CD4-positive, CD25-positive, alpha-beta regulatory T cell (primary cell): ENCODE measurements at regions not wholly inside any gene's neighbourhood (a gene's known extent, or its start where the extent isn't known, plus 50 kb on each side); places are given as distances from the start of the nearest gene placed in this dataset.
A peak's percentile ranks its signal among the peaks of the same experiment; 100 is the strongest.
"Not testable (repeated sequence)": the region's sequence is repeated elsewhere in the genome, so short reads cannot be mapped to it uniquely, and the experiment has no call there.

Source experiments
- ATAC-seq, 2 donors: fragments of 150-1000 bp; cut with Tn5 transposase; one replicate each; pipeline ENCODE4 v1.10.0; 2021; ENCODE audit warnings: low read depth in 2 of 2, moderate number of reproducible peaks in 2 of 2, moderate library complexity in 1 of 2
- DNase-seq, 3 donors: peaks; one replicate each; pipeline versions ENCODE4 v3.0.0 to v3.0.0-alpha.2; 2012 to 2022; ENCODE audit warnings: mixed read lengths in 1 of 3
- H3K27ac ChIP-seq: one replicate; pipeline ENCODE4 v1.7.0; 2013; ENCODE audit warnings: mild to moderate bottlenecking, low read length; ENCODE audit not compliant: insufficient read depth, poor library complexity, severe bottlenecking
- H3K27me3 ChIP-seq: one replicate; pipeline ENCODE4 v1.7.0; 2013; ENCODE audit warnings: low read length; ENCODE audit not compliant: control insufficient read depth, insufficient read depth
- H3K36me3 ChIP-seq: one replicate; pipeline ENCODE4 v1.7.0; 2013; ENCODE audit warnings: mild to moderate bottlenecking, low read length, moderate library complexity; ENCODE audit not compliant: control insufficient read depth, insufficient read depth
- H3K4me1 ChIP-seq: 2 replicates; pipeline ENCODE4 v1.7.0; 2013; ENCODE audit warnings: mild to moderate bottlenecking, low read length; ENCODE audit not compliant: insufficient read depth, control insufficient read depth, poor library complexity, severe bottlenecking
- H3K4me3 ChIP-seq: one replicate; pipeline ENCODE4 v1.7.0; 2013; ENCODE audit warnings: low read depth, mild to moderate bottlenecking, low read length, moderate library complexity
- H3K9me3 ChIP-seq, 2 experiments: 1 replicate in 1 of 2; 2 replicates in 1 of 2; pipeline ENCODE4 v1.7.0; 2013; ENCODE audit warnings: low read length in 2 of 2, mild to moderate bottlenecking in 1 of 2, moderate library complexity in 1 of 2; ENCODE audit not compliant: control insufficient read depth in 2 of 2
- H3K27ac Mint-ChIP-seq, 3 donors: one replicate each; pipeline ENCODE4 v1.8.0; 2020 to 2022; ENCODE audit warnings: mild to moderate bottlenecking in 3 of 3, mixed read lengths in 3 of 3, moderate library complexity in 2 of 3
- H3K27me3 Mint-ChIP-seq: one replicate; pipeline ENCODE4 v1.8.0; 2022; ENCODE audit warnings: mild to moderate bottlenecking, mixed read lengths
- H3K36me3 Mint-ChIP-seq: one replicate; pipeline ENCODE4 v1.8.0; 2020; ENCODE audit warnings: mixed read lengths
- H3K4me1 Mint-ChIP-seq, 4 donors: one replicate each; pipeline ENCODE4 v1.8.0; 2020 to 2022; ENCODE audit warnings: mixed read lengths in 4 of 4, mild to moderate bottlenecking in 1 of 4
- H3K4me3 Mint-ChIP-seq, 4 donors: one replicate each; pipeline ENCODE4 v1.8.0; 2020 to 2022; ENCODE audit warnings: mild to moderate bottlenecking in 4 of 4, mixed read lengths in 4 of 4, moderate library complexity in 3 of 4
- H3K9me3 Mint-ChIP-seq, 7 donors: one replicate each; pipeline ENCODE4 v1.8.0; 2020 to 2022; ENCODE audit warnings: mixed read lengths in 7 of 7, mild to moderate bottlenecking in 3 of 7, moderate library complexity in 2 of 7

DNA sequence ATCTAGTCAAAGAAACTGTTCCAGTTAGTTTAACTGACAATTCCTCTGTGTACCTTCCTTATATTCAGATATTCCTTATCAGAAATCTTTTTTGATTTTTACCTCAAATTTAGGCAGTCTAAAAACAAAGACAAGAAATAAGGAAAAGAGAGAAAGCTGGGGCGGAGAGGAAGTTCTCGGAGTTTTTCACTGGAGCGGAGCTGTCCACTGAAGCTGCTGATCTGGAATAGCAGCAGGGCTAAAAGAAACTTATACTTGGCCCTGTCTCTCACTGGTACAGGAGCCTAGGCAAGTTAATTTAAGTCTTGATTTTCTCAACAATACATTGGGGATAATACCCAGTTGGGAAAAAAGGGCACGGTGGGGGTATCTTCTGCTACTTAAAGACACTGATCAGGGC lies 59.2 kb upstream of the CYP2D6 start:
- Mint-ChIP-seq H3K4me1 (peaks cover 59 to 96% (median 72%) of the 10 kb centered on the region in 4 donors), H3K36me3 (peaks cover 21% of the 10 kb centered on the region), H3K27ac (peak overlapping the region in 2 of 3 donors; percentile 72 to 74), H3K9me3 (no peaks in the 10 kb centered on the region), H3K27me3 (no peaks in the 10 kb centered on the region), H3K4me3 (no peak overlapping the region)
- H3K27ac ChIP-seq = no peak overlapping the region
- H3K36me3 ChIP-seq = peaks cover 9% of the 10 kb centered on the region
- DNase-seq (no peak), ATAC-seq (no peak)
- H3K4me3 ChIP-seq = no peak overlapping the region
- no peaks in the 10 kb centered on the region for H3K9me3 ChIP-seq
- peaks cover 29% of the 10 kb centered on the region for H3K4me1 ChIP-seq
- H3K27me3 ChIP-seq = no peaks in the 10 kb centered on the region

DNA sequence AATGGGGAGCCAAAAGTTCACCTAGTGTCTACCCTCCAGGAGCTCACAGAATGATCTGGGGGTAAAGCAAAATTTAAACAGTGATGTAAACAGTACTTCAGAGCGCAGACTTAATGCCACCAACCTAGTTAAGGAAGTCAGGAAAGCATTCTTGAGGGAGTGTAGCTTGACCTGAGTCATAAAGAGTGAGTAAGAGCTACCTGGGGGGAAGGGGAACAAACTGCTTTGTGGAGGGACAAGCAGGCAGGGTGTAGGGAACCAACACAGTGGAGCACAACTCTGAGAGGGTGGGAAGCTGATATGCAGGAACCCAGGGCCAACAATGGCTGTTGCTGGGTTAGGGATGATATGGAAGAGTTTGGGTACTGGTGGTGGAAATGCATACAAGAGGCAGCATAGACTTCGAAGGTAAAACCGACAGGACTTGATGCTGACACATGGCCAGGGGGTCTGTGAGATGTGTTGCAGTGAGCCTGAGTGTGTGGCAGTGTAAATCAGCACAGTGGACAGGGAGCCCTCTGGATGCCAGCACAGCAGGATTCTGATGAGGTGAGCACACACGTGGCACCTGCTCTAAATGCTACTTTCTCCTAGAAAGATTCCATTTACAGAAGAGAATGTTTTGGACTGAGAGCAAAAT lies 58.3 kb upstream of the CYP2D6 start:
- Histone ChIP-seq H3K36me3 (peaks cover 9% of the 10 kb centered on the region), H3K27ac (no peak overlapping the region), H3K4me1 (peaks cover 25% of the 10 kb centered on the region), H3K27me3 (no peaks in the 10 kb centered on the region), H3K9me3 (no peaks in the 10 kb centered on the region), H3K4me3 (no peak overlapping the region)
- DNase-seq (no peak), ATAC-seq (no peak)
- Mint-ChIP-seq H3K4me3 (peak overlapping the region in 1 of 4 donors; percentile 26), H3K27me3 (no peaks in the 10 kb centered on the region), H3K9me3 (no peaks in the 10 kb centered on the region), H3K36me3 (peaks cover 19% of the 10 kb centered on the region), H3K4me1 (peaks cover 62 to 94% (median 70%) of the 10 kb centered on the region in 4 donors), H3K27ac (peak overlapping the region in 2 of 3 donors; percentile 74 to 85)

DNA sequence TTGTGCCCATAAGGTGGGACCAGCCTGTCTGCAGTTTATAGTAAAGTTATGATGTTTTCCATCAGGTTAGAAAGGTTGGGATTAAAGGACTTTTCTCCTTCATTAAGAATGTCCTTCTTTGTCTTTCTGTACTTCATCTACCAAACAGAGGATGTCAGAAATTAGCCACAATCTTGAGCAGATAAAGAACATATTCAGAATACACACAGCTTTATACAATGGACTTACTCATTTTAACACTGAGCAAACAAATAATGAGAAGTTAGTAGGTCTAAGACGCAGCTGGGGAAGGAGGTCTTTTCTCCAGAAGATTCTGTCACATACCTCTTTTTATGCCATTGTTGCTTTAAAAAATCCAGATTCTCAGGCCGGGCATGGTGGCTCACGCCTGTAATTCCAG lies 57.0 kb upstream of the CYP2D6 start:
- Mint-ChIP-seq H3K36me3 (peaks cover 12% of the 10 kb centered on the region), H3K4me1 (peaks cover 57 to 94% (median 71%) of the 10 kb centered on the region in 4 donors), H3K27me3 (no peaks in the 10 kb centered on the region), H3K27ac (peak overlapping the region in 1 of 3 donors; percentile 23), H3K4me3 (no peak overlapping the region), H3K9me3 (no peaks in the 10 kb centered on the region)
- no peak for ATAC-seq
- Histone ChIP-seq H3K27ac (no peak overlapping the region), H3K4me1 (peaks cover 31% of the 10 kb centered on the region), H3K36me3 (peaks cover 6% of the 10 kb centered on the region), H3K27me3 (no peaks in the 10 kb centered on the region), H3K9me3 (no peaks in the 10 kb centered on the region), H3K4me3 (no peak overlapping the region)
- no peak for DNase-seq

DNA sequence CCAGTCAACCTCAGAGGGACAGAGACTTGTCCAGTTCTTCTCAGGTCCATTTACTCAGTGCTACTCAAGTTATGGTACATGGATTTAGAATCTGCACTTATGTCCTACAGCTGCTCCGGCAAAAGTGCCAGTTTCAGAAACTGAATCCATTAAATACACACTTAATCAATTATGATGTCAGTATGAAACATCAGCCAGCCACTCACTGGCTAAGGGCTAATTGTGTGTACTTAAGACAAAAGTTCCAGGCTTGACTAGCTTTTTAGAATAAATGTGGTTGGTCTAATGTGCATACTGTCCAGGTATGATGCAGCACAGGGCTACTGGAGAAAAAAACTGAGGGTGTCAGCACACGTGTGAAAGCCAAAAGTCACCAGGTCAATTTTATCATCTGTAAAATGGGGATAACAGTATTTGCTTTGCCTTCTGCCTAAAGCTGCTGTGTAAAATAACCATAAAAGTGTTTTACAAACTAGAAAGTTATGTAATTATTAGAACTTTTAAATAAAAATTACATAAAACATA lies 55.4 kb upstream of the CYP2D6 start:
- Mint-ChIP-seq H3K9me3 (no peaks in the 10 kb centered on the region), H3K36me3 (peaks cover 10% of the 10 kb centered on the region), H3K4me3 (peak overlapping the region in 2 of 4 donors; percentile 6 to 28), H3K27me3 (no peaks in the 10 kb centered on the region), H3K27ac (peak overlapping the region in 2 of 3 donors; percentile 58 to 63), H3K4me1 (peaks cover 53 to 96% (median 69%) of the 10 kb centered on the region in 4 donors)
- Histone ChIP-seq H3K9me3 (no peaks in the 10 kb centered on the region), H3K4me3 (peak overlapping the region; percentile 17), H3K27me3 (no peaks in the 10 kb centered on the region), H3K36me3 (peaks cover 6% of the 10 kb centered on the region), H3K27ac (no peak overlapping the region), H3K4me1 (peaks cover 48% of the 10 kb centered on the region)
- DNase-seq = no peak
- ATAC-seq = no peak

DNA sequence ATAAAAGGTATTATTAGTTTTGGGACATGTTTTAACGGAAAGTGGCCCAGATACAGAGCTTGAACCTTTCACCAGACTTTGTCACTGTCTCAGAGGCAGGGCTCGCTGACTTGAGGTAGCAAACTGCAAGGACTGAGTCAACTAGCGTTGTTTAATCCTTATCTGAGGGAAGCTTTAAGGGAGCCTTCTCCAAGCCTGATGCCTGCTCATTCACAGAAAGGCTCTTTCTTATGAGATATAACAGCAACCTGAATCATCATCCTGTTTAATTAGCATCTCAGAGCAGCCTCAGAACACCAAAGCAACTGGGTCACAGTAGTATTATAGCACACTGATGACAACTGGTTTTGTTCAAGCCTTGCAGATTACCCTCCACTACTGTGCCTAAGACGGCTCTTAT lies 54.2 kb upstream of the CYP2D6 start:
- peak overlapping the region; percentile 82 for H3K27ac ChIP-seq
- Mint-ChIP-seq H3K4me3 (peak overlapping the region in 1 of 4 donors; percentile 6), H3K36me3 (peaks cover 10% of the 10 kb centered on the region), H3K4me1 (peaks cover 54 to 96% (median 70%) of the 10 kb centered on the region in 4 donors), H3K9me3 (no peaks in the 10 kb centered on the region), H3K27ac (peak overlapping the region; percentile 10 to 58 (median 26)), H3K27me3 (no peaks in the 10 kb centered on the region)
- peaks cover 6% of the 10 kb centered on the region for H3K36me3 ChIP-seq
- H3K4me1 ChIP-seq = peaks cover 59% of the 10 kb centered on the region
- ATAC-seq (no peak), DNase-seq (no peak)
- no peaks in the 10 kb centered on the region for H3K27me3 ChIP-seq
- H3K9me3 ChIP-seq = no peaks in the 10 kb centered on the region
- no peak overlapping the region for H3K4me3 ChIP-seq

DNA sequence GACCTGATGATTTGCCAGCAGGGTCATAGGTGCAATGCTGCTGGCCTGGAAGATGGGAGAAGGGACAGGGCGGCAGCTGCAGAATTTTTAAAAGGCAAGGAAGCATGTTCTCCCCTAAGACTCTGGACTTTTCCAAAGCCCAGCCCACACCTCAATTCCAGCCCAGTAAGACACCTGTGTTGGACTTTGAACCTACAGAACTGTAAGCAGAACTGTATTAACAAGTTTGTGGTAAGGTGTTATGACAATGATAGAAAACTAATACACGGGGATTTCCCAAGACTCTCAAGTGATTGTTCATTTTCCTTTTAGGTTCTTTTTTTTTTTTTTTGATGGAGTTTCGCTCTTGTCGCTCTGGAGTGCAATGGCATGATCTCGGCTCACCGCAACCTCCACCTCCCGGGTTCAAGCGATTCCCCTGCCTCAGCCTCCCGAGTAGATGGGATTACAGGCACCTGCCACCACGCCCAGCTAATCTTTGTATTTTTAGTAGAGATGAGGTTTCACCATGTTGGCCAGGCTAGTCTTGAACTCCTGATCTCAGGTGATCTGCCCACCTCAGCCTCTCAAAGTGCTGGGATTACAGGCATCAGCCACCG lies 53.0 kb upstream of the CYP2D6 start:
- H3K9me3 ChIP-seq, H3K27me3 ChIP-seq, H3K9me3 Mint-ChIP-seq, H3K36me3 ChIP-seq, H3K27me3 Mint-ChIP-seq, H3K36me3 Mint-ChIP-seq: not testable (repeated sequence)
- Mint-ChIP-seq H3K4me1 (peaks cover 53 to 96% (median 71%) of the 10 kb centered on the region in 4 donors), H3K27ac (peak overlapping the region; percentile 94 to 95 (median 95)), H3K4me3 (peak overlapping the region; percentile 59 to 81 (median 71))
- Histone ChIP-seq H3K4me3 (peak overlapping the region; percentile 34), H3K27ac (peak overlapping the region; percentile 82), H3K4me1 (peaks cover 65% of the 10 kb centered on the region)
- ATAC-seq = peak; percentile 14 to 31
- DNase-seq = peak; percentile 16 to 54 (median 49)

DNA sequence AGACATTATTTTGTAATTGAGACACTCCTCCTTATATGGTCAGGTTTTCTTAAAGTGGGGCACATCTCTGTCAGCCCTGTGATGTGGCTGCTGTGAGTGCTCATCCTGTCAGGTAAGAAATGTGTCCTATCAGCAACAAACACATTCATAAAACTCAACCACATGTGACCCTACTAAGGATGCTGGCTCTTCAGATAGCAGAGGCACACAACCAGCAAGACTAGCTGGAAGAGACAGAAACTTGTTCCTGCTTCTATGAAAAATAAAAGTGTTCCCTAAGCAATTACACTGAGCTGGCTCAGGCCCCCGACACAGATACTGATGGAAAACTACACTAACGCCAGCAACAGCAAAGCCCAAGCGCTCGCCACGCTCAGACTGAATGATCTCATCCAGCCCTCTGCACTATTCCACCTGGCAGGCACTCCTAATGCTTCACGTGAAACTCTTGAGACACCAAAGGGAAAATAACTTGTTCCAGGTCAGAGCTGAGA lies 49.8 kb upstream of the CYP2D6 start:
- ATAC-seq (peak; percentile 95 to 99), DNase-seq (peak; percentile 48 to 90 (median 79))
- peaks cover 51 to 94% (median 72%) of the 10 kb centered on the region in 4 donors for H3K4me1 Mint-ChIP-seq
- peak overlapping the region; percentile 82 for H3K27ac ChIP-seq
- H3K27me3 Mint-ChIP-seq = no peaks in the 10 kb centered on the region
- H3K36me3 Mint-ChIP-seq = peaks cover 20% of the 10 kb centered on the region
- H3K9me3 ChIP-seq = no peaks in the 10 kb centered on the region
- H3K9me3 Mint-ChIP-seq = no peaks in the 10 kb centered on the region
- H3K4me3 Mint-ChIP-seq = peak overlapping the region; percentile 27 to 83 (median 76)
- peak overlapping the region; percentile 27 for H3K4me3 ChIP-seq
- peak overlapping the region; percentile 89 to 94 (median 94) for H3K27ac Mint-ChIP-seq
- H3K4me1 ChIP-seq = peaks cover 67% of the 10 kb centered on the region
- no peaks in the 10 kb centered on the region for H3K27me3 ChIP-seq
- H3K36me3 ChIP-seq = no peaks in the 10 kb centered on the region
